HG02759 (cell line): ENCODE measurements at regions not wholly inside any gene's neighbourhood (a gene's known extent, or its start where the extent isn't known, plus 50 kb on each side); places are given as distances from the start of the nearest gene placed in this dataset.
"Not testable (repeated sequence)": the region's sequence is repeated elsewhere in the genome, so short reads cannot be mapped to it uniquely, and the experiment has no call there.

Experiments used
- ATAC-seq: cut with Tn5 transposase; IDR thresholded peaks from one replicate; pipeline ENCODE4 v1.9.1; 2021; ENCODE audit warnings: mild to moderate bottlenecking, moderate library complexity; ENCODE audit not compliant: unreplicated experiment

- not testable (repeated sequence) for ATAC-seq
Observed at GRCh38 chr7:76735668-76736067, 108.6 kb upstream of the POMZP3 start.

GRCh38 chr7:76728571-76728974 lies 101.5 kb upstream of the POMZP3 start:
- not testable (repeated sequence) for ATAC-seq

- ATAC-seq = not testable (repeated sequence)
Observed at GRCh38 chr7:76723928-76724327, 96.8 kb upstream of the POMZP3 start.

- not testable (repeated sequence) for ATAC-seq
Observed at GRCh38 chr7:76716551-76716950, 89.5 kb upstream of the POMZP3 start.

- ATAC-seq = not testable (repeated sequence)
Observed at GRCh38 chr7:76712926-76713325, 85.8 kb upstream of the POMZP3 start.

- not testable (repeated sequence) for ATAC-seq
Observed at GRCh38 chr7:76711648-76712047, 84.6 kb upstream of the POMZP3 start.

- not testable (repeated sequence) for ATAC-seq
Observed at GRCh38 chr7:76709703-76710102, 82.6 kb upstream of the POMZP3 start.

- ATAC-seq = not testable (repeated sequence)
Observed at GRCh38 chr7:76708446-76708845, 81.4 kb upstream of the POMZP3 start.

- ATAC-seq = not testable (repeated sequence)
Observed at GRCh38 chr7:76703815-76704214, 76.7 kb upstream of the POMZP3 start.

GRCh38 chr7:76686277-76686676 lies 59.2 kb upstream of the POMZP3 start:
- ATAC-seq = not testable (repeated sequence)

GRCh38 chr7:76684737-76685136 lies 57.7 kb upstream of the POMZP3 start:
- ATAC-seq = not testable (repeated sequence)

GRCh38 chr7:76683631-76684030 lies 56.6 kb upstream of the POMZP3 start:
- ATAC-seq = not testable (repeated sequence)

- not testable (repeated sequence) for ATAC-seq
Observed at GRCh38 chr7:76681810-76682209, 54.7 kb upstream of the POMZP3 start.

GRCh38 chr7:76679174-76679573 lies 52.1 kb upstream of the POMZP3 start:
- not testable (repeated sequence) for ATAC-seq

- ATAC-seq = not testable (repeated sequence)
Observed at GRCh38 chr7:76678500-76678899, 51.4 kb upstream of the POMZP3 start.

- ATAC-seq = not testable (repeated sequence)
Observed at GRCh38 chr7:76676890-76677289, 49.8 kb upstream of the POMZP3 start.
